H9 (cell line): ENCODE measurements at regions not wholly inside any gene's neighbourhood (a gene's known extent, or its start where the extent isn't known, plus 50 kb on each side); places are given as distances from the start of the nearest gene placed in this dataset.

Source experiments
- DNase-seq: peaks from one replicate; pipeline ENCODE4 v3.0.0-alpha.2; 2017
- H2AFZ ChIP-seq: one replicate; pipeline ENCODE4 v1.6.1; 2013; ENCODE audit warnings: mild to moderate bottlenecking, low read length, control low read depth, moderate library complexity
- H2AK5ac ChIP-seq: 2 replicates; pipeline ENCODE4 v1.6.1; 2013; ENCODE audit warnings: low read length, control low read depth, mixed read lengths; ENCODE audit not compliant: insufficient read length
- H2BK120ac ChIP-seq: one replicate; pipeline ENCODE4 v1.6.1; 2013; ENCODE audit warnings: low read depth, mild to moderate bottlenecking, low read length, control low read depth, inconsistent platforms; ENCODE audit not compliant: poor library complexity, severe bottlenecking
- H2BK12ac ChIP-seq: 2 replicates; pipeline ENCODE4 v1.6.1; 2013; ENCODE audit warnings: low read length, control low read depth, mixed read lengths, low read depth; ENCODE audit not compliant: insufficient read length
- H2BK15ac ChIP-seq: 2 replicates; pipeline ENCODE4 v1.6.1; 2013; ENCODE audit warnings: low read depth, low read length, control low read depth
- H2BK20ac ChIP-seq: one replicate; pipeline ENCODE4 v1.6.1; 2013; ENCODE audit warnings: low read depth, mild to moderate bottlenecking, low read length, control low read depth, inconsistent platforms; ENCODE audit not compliant: poor library complexity, severe bottlenecking
- H2BK5ac ChIP-seq: 2 replicates; pipeline ENCODE4 v1.6.1; 2013; ENCODE audit warnings: low read length, control low read depth, mixed read lengths; ENCODE audit not compliant: insufficient read length
- H3K14ac ChIP-seq: 2 replicates; pipeline ENCODE4 v1.6.1; 2013; ENCODE audit warnings: low read length, control low read depth; ENCODE audit not compliant: insufficient read depth
- H3K18ac ChIP-seq: 2 replicates; pipeline ENCODE4 v1.6.1; 2013; ENCODE audit warnings: low read depth, mild to moderate bottlenecking, mixed read lengths, low read length, control low read depth; ENCODE audit not compliant: insufficient read length
- H3K23ac ChIP-seq: 2 replicates; pipeline ENCODE4 v1.6.1; 2013; ENCODE audit warnings: low read length, control low read depth, mixed read lengths, low read depth; ENCODE audit not compliant: insufficient read length
- H3K23me2 ChIP-seq: 2 replicates; pipeline ENCODE4 v1.6.1; 2013; ENCODE audit warnings: low read depth, mild to moderate bottlenecking, mixed read lengths, low read length, control low read depth; ENCODE audit not compliant: insufficient read length, poor library complexity, severe bottlenecking
- H3K27ac ChIP-seq: 2 replicates; pipeline ENCODE4 v1.5.1; 2013; ENCODE audit warnings: low read length, control low read depth, mixed read lengths, low read depth; ENCODE audit not compliant: insufficient read length
- H3K27me3 ChIP-seq: 2 replicates; pipeline ENCODE4 v1.6.1; 2013; ENCODE audit warnings: low read length, control low read depth, inconsistent platforms; ENCODE audit not compliant: insufficient read depth
- H3K4ac ChIP-seq: 2 replicates; pipeline ENCODE4 v1.6.1; 2013; ENCODE audit warnings: low read depth, mild to moderate bottlenecking, control low read depth, inconsistent platforms, low read length, moderate library complexity
- H3K4me1 ChIP-seq: 2 replicates; pipeline ENCODE4 v1.6.1; 2013; ENCODE audit warnings: low read length, control low read depth, inconsistent platforms; ENCODE audit not compliant: insufficient read depth
- H3K4me2 ChIP-seq: 2 replicates; pipeline ENCODE4 v1.6.1; 2013; ENCODE audit warnings: low read length, control low read depth, mixed read lengths; ENCODE audit not compliant: insufficient read length, insufficient read depth
- H3K56ac ChIP-seq: 2 replicates; pipeline ENCODE4 v1.6.1; 2013; ENCODE audit warnings: low read depth, mild to moderate bottlenecking, mixed read lengths, low read length, control low read depth; ENCODE audit not compliant: insufficient read length
- H3K79me1 ChIP-seq: 2 replicates; pipeline ENCODE4 v1.6.1; 2013; ENCODE audit warnings: low read depth, mild to moderate bottlenecking, moderate library complexity, low read length, control low read depth, inconsistent platforms; ENCODE audit not compliant: insufficient read depth, poor library complexity, severe bottlenecking
- H3K79me2 ChIP-seq: 2 replicates; pipeline ENCODE4 v1.6.1; 2013; ENCODE audit warnings: low read length, control low read depth, inconsistent platforms; ENCODE audit not compliant: insufficient read depth
- H3K9ac ChIP-seq: 2 replicates; pipeline ENCODE4 v1.6.1; 2013; ENCODE audit warnings: low read length, control low read depth, mixed read lengths; ENCODE audit not compliant: insufficient read length; ENCODE audit errors: extremely low read depth
- H3K9me3 ChIP-seq: one replicate; pipeline ENCODE4 v1.6.1; 2013; ENCODE audit warnings: low read depth, low read length, inconsistent platforms; ENCODE audit not compliant: control insufficient read depth
- H3T11ph ChIP-seq: one replicate; pipeline ENCODE4 v1.6.1; 2013; ENCODE audit warnings: mild to moderate bottlenecking, low read length, control low read depth, inconsistent platforms
- H4K20me1 ChIP-seq: one replicate; pipeline ENCODE4 v1.6.1; 2013; ENCODE audit not compliant: control insufficient read depth, insufficient read length, insufficient read depth
- H4K5ac ChIP-seq: 2 replicates; pipeline ENCODE4 v1.6.1; 2013; ENCODE audit warnings: low read depth, mild to moderate bottlenecking, mixed read lengths, low read length, control low read depth; ENCODE audit not compliant: insufficient read length
- H4K8ac ChIP-seq: replicated peaks from 2 replicates; pipeline ENCODE4 v1.6.1; 2013; ENCODE audit warnings: low read length, control low read depth, mixed read lengths, low read depth; ENCODE audit not compliant: insufficient read length
- H4K91ac ChIP-seq: 2 replicates; pipeline ENCODE4 v1.6.1; 2013; ENCODE audit warnings: low read depth, mild to moderate bottlenecking, moderate library complexity, mixed read lengths, low read length, control low read depth; ENCODE audit not compliant: insufficient read length
- H3K27ac Mint-ChIP-seq, 3 experiments: 2 replicates in 2 of 3; 3 replicates in 1 of 3; pipeline ENCODE4 v1.8.0; 2020 to 2021; ENCODE audit warnings: mixed read lengths in 3 of 3, mild to moderate bottlenecking in 1 of 3, moderate library complexity in 1 of 3
- H3K27me3 Mint-ChIP-seq: 2 replicates; pipeline ENCODE4 v1.8.0; 2021; ENCODE audit warnings: low read depth, mild to moderate bottlenecking, moderate library complexity, mixed read lengths
- H3K36me3 Mint-ChIP-seq, 3 experiments: 2 replicates in 2 of 3; 3 replicates in 1 of 3; pipeline ENCODE4 v1.8.0; 2020 to 2021; ENCODE audit warnings: low read depth in 3 of 3, mixed read lengths in 3 of 3; ENCODE audit not compliant: insufficient read depth in 1 of 3
- H3K4me1 Mint-ChIP-seq, 2 experiments: 2 replicates each; pipeline ENCODE4 v1.8.0; 2020; ENCODE audit warnings: mixed read lengths in 2 of 2
- H3K4me3 Mint-ChIP-seq, 2 experiments: 2 replicates in 1 of 2; 3 replicates in 1 of 2; pipeline ENCODE4 v1.8.0; 2020 to 2021; ENCODE audit warnings: mild to moderate bottlenecking in 2 of 2, mixed read lengths in 2 of 2, moderate library complexity in 1 of 2
- H3K9me3 Mint-ChIP-seq, 2 experiments: 2 replicates in 1 of 2; 3 replicates in 1 of 2; pipeline ENCODE4 v1.8.0; 2020; ENCODE audit warnings: mild to moderate bottlenecking in 2 of 2, mixed read lengths in 2 of 2, moderate library complexity in 1 of 2
- CTCF ChIP-seq: fragments of 200-600 bp; sonication (generic); conservative IDR thresholded peaks from 3 replicates; pipeline ENCODE4 v1.8.0; 2021; ENCODE audit warnings: antibody characterized with exemption, mild to moderate bottlenecking
- WGBS: extraction: QIAGEN DNeasy Blood & Tissue Kit; methylation state at CpG from one replicate; pipeline ENCODE4 v1.1.7; 2013; ENCODE audit warnings: missing lambda C conversion rate, low lambda C conversion rate, mixed read lengths; ENCODE audit not compliant: insufficient read length; ENCODE audit errors: extremely low coverage; 5-methylcytosine and 5-hydroxymethylcytosine counted together

- Histone ChIP-seq H2BK15ac (no peak overlapping the region), H3K27me3 (no peaks in the 10 kb centered on the region), H3K56ac (no peak overlapping the region), H3K4me2 (no peak overlapping the region), H3T11ph (no peak overlapping the region), H2BK20ac (no peak overlapping the region), H3K14ac (no peak overlapping the region), H4K20me1 (no peaks in the 10 kb centered on the region), H4K5ac (no peak overlapping the region), H4K8ac (no peak overlapping the region), H4K91ac (no peak overlapping the region), H2BK12ac (no peak overlapping the region), H3K79me1 (no peaks in the 10 kb centered on the region), H3K23me2 (no peaks in the 10 kb centered on the region), H3K4me1 (no peaks in the 10 kb centered on the region), H3K4ac (no peak overlapping the region), H2AFZ (no peak overlapping the region), H3K23ac (no peak overlapping the region), H3K9me3 (no peaks in the 10 kb centered on the region), H3K9ac (no peak overlapping the region), H2BK120ac (no peak overlapping the region), H3K18ac (no peak overlapping the region), H3K27ac (no peak overlapping the region), H2BK5ac (no peak overlapping the region), H2AK5ac (no peak overlapping the region), H3K79me2 (no peaks in the 10 kb centered on the region; the same call in 1 of the 2 replicates)
- H3K4me1 Mint-ChIP-seq = no peaks in the 10 kb centered on the region
- no peaks in the 10 kb centered on the region; the same call in 1 of the 2 replicates for H3K27me3 Mint-ChIP-seq
- H3K9me3 Mint-ChIP-seq = peaks cover 0 to 7% of the 10 kb centered on the region in 2 experiments; a peak in 3 of 5 replicates
- H3K36me3 Mint-ChIP-seq = no peaks in the 10 kb centered on the region; a peak in 1 of 7 replicates
- no peak overlapping the region for H3K27ac Mint-ChIP-seq
- no peak for DNase-seq
- whole genome bisulfite sequencing = no CpG with 5 or more reads among the region's 5 CpGs
- H3K4me3 Mint-ChIP-seq = no peak overlapping the region
- no peak for TF ChIP-seq CTCF
Measured at GRCh38 chr2:101580528-101580927, 105.6 kb upstream of the RFX8 start.
